GM12878 (cell line): ENCODE measurements at regions not wholly inside any gene's neighbourhood (a gene's known extent, or its start where the extent isn't known, plus 50 kb on each side); places are given as distances from the start of the nearest gene placed in this dataset.

Source experiments
- EP300 ChIP-seq, 2 experiments: fragments of 150-350 bp in 1 of 2; IDR thresholded peaks; 2 replicates each; pipeline ENCODE4 v1.6.1; 2011 to 2012; ENCODE audit warnings: low read depth in 2 of 2, low read length in 2 of 2, borderline replicate concordance in 1 of 2, improper control_type of control experiment in 1 of 2, inconsistent platforms in 1 of 2; ENCODE audit not compliant: control insufficient read depth in 1 of 2
- POLR2A ChIP-seq: IDR thresholded peaks from 2 replicates; pipeline ENCODE4 v1.6.1; 2011; ENCODE audit warnings: low read depth, mild to moderate bottlenecking, low read length
- TF ChIP-seq, protein P1 (sequence below), 3 experiments: IDR thresholded peaks in 2 of 3; conservative IDR thresholded peaks in 1 of 3; 2 replicates each; pipeline ENCODE4 v1.5.1; 2011; ENCODE audit warnings: low read depth in 3 of 3, low read length in 3 of 3, mild to moderate bottlenecking in 3 of 3, control low read depth in 2 of 3, moderate library complexity in 2 of 3, inconsistent platforms in 1 of 3, mixed read lengths in 1 of 3; ENCODE audit not compliant: control insufficient read depth in 2 of 3, insufficient read depth in 1 of 3; ENCODE audit errors: extremely low read depth in 1 of 3

GRCh38 chr3:70516076-70516475, 203.6 kb upstream of the MDFIC2 start:
- TF ChIP-seq, protein P1, sequence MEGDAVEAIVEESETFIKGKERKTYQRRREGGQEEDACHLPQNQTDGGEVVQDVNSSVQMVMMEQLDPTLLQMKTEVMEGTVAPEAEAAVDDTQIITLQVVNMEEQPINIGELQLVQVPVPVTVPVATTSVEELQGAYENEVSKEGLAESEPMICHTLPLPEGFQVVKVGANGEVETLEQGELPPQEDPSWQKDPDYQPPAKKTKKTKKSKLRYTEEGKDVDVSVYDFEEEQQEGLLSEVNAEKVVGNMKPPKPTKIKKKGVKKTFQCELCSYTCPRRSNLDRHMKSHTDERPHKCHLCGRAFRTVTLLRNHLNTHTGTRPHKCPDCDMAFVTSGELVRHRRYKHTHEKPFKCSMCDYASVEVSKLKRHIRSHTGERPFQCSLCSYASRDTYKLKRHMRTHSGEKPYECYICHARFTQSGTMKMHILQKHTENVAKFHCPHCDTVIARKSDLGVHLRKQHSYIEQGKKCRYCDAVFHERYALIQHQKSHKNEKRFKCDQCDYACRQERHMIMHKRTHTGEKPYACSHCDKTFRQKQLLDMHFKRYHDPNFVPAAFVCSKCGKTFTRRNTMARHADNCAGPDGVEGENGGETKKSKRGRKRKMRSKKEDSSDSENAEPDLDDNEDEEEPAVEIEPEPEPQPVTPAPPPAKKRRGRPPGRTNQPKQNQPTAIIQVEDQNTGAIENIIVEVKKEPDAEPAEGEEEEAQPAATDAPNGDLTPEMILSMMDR (IDR thresholded peaks at IDR 0.05 in 2 of 3, conservative IDR thresholded peaks at IDR 0.05 in 1 of 3; ENCODE audit: control insufficient read depth in 2 of 3, extremely low read depth in 1 of 3, insufficient read depth in 1 of 3, low read depth in 3 of 3, low read length in 3 of 3), result no peak
- TF ChIP-seq POLR2A (no peak), EP300 (IDR thresholded peaks at IDR 0.05; ENCODE audit: borderline replicate concordance in 1 of 2, control insufficient read depth in 1 of 2, low read depth in 2 of 2, low read length in 2 of 2) (no peak)
